Natural killer cell (primary cell): ENCODE measurements at regions not wholly inside any gene's neighbourhood (a gene's known extent, or its start where the extent isn't known, plus 50 kb on each side); places are given as distances from the start of the nearest gene placed in this dataset.

Experiments
- ATAC-seq, 3 donors: fragments of 150-1000 bp in 2 of 3; fragments of 200-7000 bp in 1 of 3; cut with Tn5 transposase; 1 replicate in 1 of 3; 2 replicates in 2 of 3; pipeline ENCODE4 v1.10.0; 2021; ENCODE audit warnings: mild to moderate bottlenecking in 2 of 3, moderate library complexity in 2 of 3
- DNase-seq, 2 donors: peaks; one replicate each; pipeline versions ENCODE4 v3.0.0 to v3.0.0-alpha.2; 2013 to 2021; ENCODE audit warnings: mixed read lengths in 1 of 2
- H3K27ac ChIP-seq: one replicate; pipeline ENCODE4 v1.5.1; 2013; ENCODE audit warnings: mild to moderate bottlenecking, low read length
- H3K27me3 ChIP-seq: one replicate; pipeline ENCODE4 v1.6.1; 2013; ENCODE audit warnings: low read length; ENCODE audit not compliant: control insufficient read depth, insufficient read depth
- H3K36me3 ChIP-seq: one replicate; pipeline ENCODE4 v1.6.1; 2013; ENCODE audit warnings: low read length; ENCODE audit not compliant: control insufficient read depth, insufficient read depth
- H3K4me1 ChIP-seq: one replicate; pipeline ENCODE4 v1.6.1; 2013; ENCODE audit warnings: low read length; ENCODE audit not compliant: control insufficient read depth, insufficient read depth
- H3K4me3 ChIP-seq: one replicate; pipeline ENCODE4 v1.5.1; 2013; ENCODE audit warnings: low read length
- H3K9me3 ChIP-seq: one replicate; pipeline ENCODE4 v1.6.1; 2013; ENCODE audit warnings: low read length; ENCODE audit not compliant: control insufficient read depth, insufficient read depth
- H3K27ac Mint-ChIP-seq, 2 donors: one replicate each; pipeline ENCODE4 v1.8.0; 2022; ENCODE audit warnings: mild to moderate bottlenecking in 2 of 2, mixed read lengths in 2 of 2, moderate library complexity in 1 of 2
- H3K27me3 Mint-ChIP-seq, 2 donors: one replicate each; pipeline ENCODE4 v1.8.0; 2022; ENCODE audit warnings: low read depth in 2 of 2, mixed read lengths in 2 of 2
- H3K36me3 Mint-ChIP-seq: one replicate; pipeline ENCODE4 v1.8.0; 2022; ENCODE audit warnings: mixed read lengths
- H3K4me1 Mint-ChIP-seq, 2 donors: one replicate each; pipeline ENCODE4 v1.8.0; 2022; ENCODE audit warnings: mixed read lengths in 2 of 2
- H3K4me3 Mint-ChIP-seq: one replicate; pipeline ENCODE4 v1.8.0; 2022; ENCODE audit warnings: mild to moderate bottlenecking, moderate library complexity, mixed read lengths
- H3K9me3 Mint-ChIP-seq, 2 donors: one replicate each; pipeline ENCODE4 v1.8.0; 2022; ENCODE audit warnings: mixed read lengths in 2 of 2
- WGBS: methylation state at CpG from one replicate; pipeline ENCODE4 v1.1.7; 2013; ENCODE audit warnings: missing lambda C conversion rate; ENCODE audit not compliant: insufficient coverage; 5-methylcytosine and 5-hydroxymethylcytosine counted together
- intact Hi-C: fragments of 100-400 bp; cut with micrococcal nuclease; formaldehyde crosslinking; loops from one replicate; pipeline ENCODE4 v1.14.2; 2022
- TF ChIP-seq, protein P1 (sequence below): fragments of 200-600 bp; IDR thresholded peaks from one replicate; pipeline ENCODE4 v1.8.0; 2022; ENCODE audit warnings: antibody characterized with exemption

GRCh38 chr6:145548933-145549648, 186.2 kb downstream of the EPM2A start:
- Histone ChIP-seq H3K4me3 (no peak overlapping the region), H3K9me3 (no peaks in the 10 kb centered on the region), H3K27me3 (no peaks in the 10 kb centered on the region), H3K4me1 (no peaks in the 10 kb centered on the region), H3K36me3 (no peaks in the 10 kb centered on the region), H3K27ac (no peak overlapping the region)
- TF ChIP-seq, protein P1, sequence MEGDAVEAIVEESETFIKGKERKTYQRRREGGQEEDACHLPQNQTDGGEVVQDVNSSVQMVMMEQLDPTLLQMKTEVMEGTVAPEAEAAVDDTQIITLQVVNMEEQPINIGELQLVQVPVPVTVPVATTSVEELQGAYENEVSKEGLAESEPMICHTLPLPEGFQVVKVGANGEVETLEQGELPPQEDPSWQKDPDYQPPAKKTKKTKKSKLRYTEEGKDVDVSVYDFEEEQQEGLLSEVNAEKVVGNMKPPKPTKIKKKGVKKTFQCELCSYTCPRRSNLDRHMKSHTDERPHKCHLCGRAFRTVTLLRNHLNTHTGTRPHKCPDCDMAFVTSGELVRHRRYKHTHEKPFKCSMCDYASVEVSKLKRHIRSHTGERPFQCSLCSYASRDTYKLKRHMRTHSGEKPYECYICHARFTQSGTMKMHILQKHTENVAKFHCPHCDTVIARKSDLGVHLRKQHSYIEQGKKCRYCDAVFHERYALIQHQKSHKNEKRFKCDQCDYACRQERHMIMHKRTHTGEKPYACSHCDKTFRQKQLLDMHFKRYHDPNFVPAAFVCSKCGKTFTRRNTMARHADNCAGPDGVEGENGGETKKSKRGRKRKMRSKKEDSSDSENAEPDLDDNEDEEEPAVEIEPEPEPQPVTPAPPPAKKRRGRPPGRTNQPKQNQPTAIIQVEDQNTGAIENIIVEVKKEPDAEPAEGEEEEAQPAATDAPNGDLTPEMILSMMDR = no peak
- Mint-ChIP-seq H3K27ac (no peak overlapping the region), H3K4me1 (no peaks in the 10 kb centered on the region), H3K9me3 (peaks cover 0 to 4% of the 10 kb centered on the region in 2 donors), H3K36me3 (no peaks in the 10 kb centered on the region), H3K27me3 (no peaks in the 10 kb centered on the region), H3K4me3 (no peak overlapping the region)
- DNase-seq = no peak
- intact Hi-C loops = no loop called here
- ATAC-seq = no peak
- 100% methylated on average over 1 of the region's 3 CpGs for WGBS

DNA sequence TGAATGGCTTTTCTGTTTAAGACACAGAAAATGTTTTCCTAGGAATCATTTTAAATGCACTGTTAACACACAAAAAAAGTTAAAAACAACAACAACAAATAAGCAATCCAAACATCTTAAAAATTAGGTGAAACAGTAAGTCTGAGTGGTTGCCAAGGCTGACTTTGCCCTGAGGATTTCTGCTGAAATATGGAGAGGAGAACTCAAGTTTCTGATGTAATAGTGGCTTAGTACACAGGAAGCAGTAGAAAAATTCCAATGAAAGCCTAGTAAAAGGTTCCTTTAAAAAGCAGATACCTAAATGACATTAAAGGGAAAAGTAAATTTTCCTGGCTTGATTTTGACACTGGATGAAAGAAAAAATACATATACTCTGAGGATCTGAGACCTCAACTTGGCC, 184.2 kb downstream of the EPM2A start:
- H3K4me3 ChIP-seq = no peak overlapping the region
- H3K9me3 Mint-ChIP-seq = peaks cover 0 to 4% of the 10 kb centered on the region in 2 donors
- no peak for ATAC-seq
- intact Hi-C loops = no loop called here
- H3K36me3 ChIP-seq = no peaks in the 10 kb centered on the region
- no peaks in the 10 kb centered on the region for H3K4me1 Mint-ChIP-seq
- H3K27me3 Mint-ChIP-seq = no peaks in the 10 kb centered on the region
- no peak for DNase-seq
- TF ChIP-seq, protein P1 = no peak
- no peaks in the 10 kb centered on the region for H3K36me3 Mint-ChIP-seq
- no peak overlapping the region for H3K27ac ChIP-seq
- no peaks in the 10 kb centered on the region for H3K9me3 ChIP-seq
- H3K27ac Mint-ChIP-seq = no peak overlapping the region
- H3K4me3 Mint-ChIP-seq = no peak overlapping the region
- no peaks in the 10 kb centered on the region for H3K4me1 ChIP-seq
- H3K27me3 ChIP-seq = no peaks in the 10 kb centered on the region

DNA sequence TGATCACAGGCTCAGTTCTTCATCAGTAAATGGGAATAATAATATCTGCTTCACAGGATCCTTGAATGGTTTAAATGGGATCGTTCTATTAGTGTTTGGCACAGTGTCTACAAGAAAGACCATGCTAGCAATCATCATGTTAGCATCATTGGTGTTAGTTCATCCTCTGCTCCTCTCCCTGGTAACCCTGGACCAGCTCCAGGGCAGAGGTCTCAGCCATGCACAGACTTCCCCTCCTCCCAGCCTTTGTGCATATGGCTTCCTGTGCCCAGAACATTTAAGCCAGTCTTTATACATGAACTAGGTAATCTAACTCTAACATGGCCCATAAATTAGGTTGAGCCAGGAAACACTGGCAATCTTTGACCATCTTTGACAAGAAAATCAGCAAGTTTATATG, 180.2 kb downstream of the EPM2A start:
- Histone ChIP-seq H3K9me3 (no peaks in the 10 kb centered on the region), H3K27ac (no peak overlapping the region), H3K4me1 (no peaks in the 10 kb centered on the region), H3K36me3 (no peaks in the 10 kb centered on the region), H3K4me3 (no peak overlapping the region), H3K27me3 (no peaks in the 10 kb centered on the region)
- no peaks in the 10 kb centered on the region for H3K36me3 Mint-ChIP-seq
- no peaks in the 10 kb centered on the region for H3K27me3 Mint-ChIP-seq
- DNase-seq (no peak), ATAC-seq (no peak)
- TF ChIP-seq, protein P1 = no peak
- 60% methylated on average over 1 of the region's 1 CpG for WGBS
- peaks cover 0 to 4% of the 10 kb centered on the region in 2 donors for H3K9me3 Mint-ChIP-seq
- no peak overlapping the region for H3K4me3 Mint-ChIP-seq
- intact Hi-C loops = no loop called here
- no peaks in the 10 kb centered on the region for H3K4me1 Mint-ChIP-seq
- no peak overlapping the region for H3K27ac Mint-ChIP-seq

DNA sequence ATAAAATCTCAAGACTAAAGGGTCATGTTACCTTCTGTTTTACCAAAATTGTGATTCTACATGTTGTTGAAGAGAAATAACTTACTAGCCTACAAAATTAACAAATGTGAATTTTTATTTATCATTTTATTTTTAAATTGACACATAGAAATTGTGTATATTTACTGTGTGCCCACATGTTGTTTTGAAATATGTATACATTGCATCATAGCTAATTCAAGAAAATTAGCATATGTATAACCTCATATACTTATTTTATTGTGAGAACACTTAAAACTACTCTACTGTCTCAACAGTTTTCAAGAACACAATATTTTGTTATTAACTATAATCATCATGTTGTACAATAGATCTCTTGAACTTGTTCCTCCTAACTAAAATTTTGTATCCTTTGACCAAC, 177.8 kb downstream of the EPM2A start:
- Mint-ChIP-seq H3K27ac (no peak overlapping the region), H3K4me3 (no peak overlapping the region), H3K27me3 (no peaks in the 10 kb centered on the region), H3K4me1 (no peaks in the 10 kb centered on the region), H3K36me3 (no peaks in the 10 kb centered on the region), H3K9me3 (peaks cover 0 to 4% of the 10 kb centered on the region in 2 donors)
- Histone ChIP-seq H3K9me3 (no peaks in the 10 kb centered on the region), H3K4me1 (no peaks in the 10 kb centered on the region), H3K27ac (no peak overlapping the region), H3K36me3 (no peaks in the 10 kb centered on the region), H3K4me3 (no peak overlapping the region), H3K27me3 (no peaks in the 10 kb centered on the region)
- intact Hi-C loops = no loop called here
- TF ChIP-seq, protein P1 = no peak
- ATAC-seq (no peak), DNase-seq (no peak)
